SHP77 (cell line): ENCODE measurements at regions not wholly inside any gene's neighbourhood (a gene's known extent, or its start where the extent isn't known, plus 50 kb on each side); places are given as distances from the start of the nearest gene placed in this dataset.
"Not testable (repeated sequence)": the region's sequence is repeated elsewhere in the genome, so short reads cannot be mapped to it uniquely, and the experiment has no call there.

Source experiments
- DNase-seq, 2 experiments: peaks; one replicate each; lab custom pipeline; 2025; lab: John Stamatoyannopoulos, UW

DNA sequence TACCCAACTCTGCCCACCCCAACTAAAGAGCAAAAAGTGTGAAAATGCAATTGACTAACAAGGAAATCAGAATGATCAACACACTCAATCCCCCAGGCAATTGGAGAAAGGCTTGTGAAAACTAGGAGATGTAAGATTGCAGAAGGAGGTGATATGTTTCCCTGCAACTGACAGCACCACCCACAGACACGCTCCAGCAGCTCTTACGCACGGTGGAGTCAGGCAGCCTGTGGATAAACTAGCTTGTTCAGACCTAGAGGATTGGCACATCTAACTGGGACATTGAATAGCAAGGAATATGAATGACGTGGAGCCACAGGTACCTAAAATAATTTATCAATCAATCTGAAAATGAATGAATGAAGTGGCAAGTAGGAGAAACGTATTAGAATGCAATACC is 125.7 kb upstream of the MYO3A start:
- no peak for DNase-seq

DNA sequence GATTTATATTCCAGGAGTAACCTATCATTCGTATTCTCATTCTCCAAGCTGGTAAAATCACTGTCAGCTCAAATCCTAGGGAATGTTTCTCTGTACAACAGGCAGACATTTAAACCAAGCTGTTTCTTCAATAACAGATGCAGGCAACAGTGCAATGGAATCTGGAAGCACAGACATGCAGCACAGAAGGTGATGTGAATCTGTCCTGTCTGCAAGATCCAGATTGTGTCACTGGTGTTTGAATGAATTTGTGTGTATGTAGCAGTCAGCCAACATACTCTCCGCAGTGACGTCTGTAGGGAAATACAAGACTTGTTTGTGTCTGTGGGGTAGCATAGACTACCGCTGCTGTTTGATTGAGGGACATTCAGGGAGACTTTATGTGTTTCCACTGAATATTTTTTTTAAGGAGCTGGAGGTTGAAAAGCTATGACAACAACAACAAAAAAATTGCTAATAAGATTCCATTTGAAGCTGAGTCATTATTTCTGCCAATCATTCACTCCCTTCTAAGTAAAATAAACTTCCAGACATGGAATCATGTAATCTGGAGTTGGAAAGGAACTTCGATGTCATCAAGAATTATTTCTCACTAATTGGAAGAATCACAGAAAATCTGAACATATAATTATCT is 122.9 kb upstream of the MYO3A start:
- DNase-seq: no peak

DNA sequence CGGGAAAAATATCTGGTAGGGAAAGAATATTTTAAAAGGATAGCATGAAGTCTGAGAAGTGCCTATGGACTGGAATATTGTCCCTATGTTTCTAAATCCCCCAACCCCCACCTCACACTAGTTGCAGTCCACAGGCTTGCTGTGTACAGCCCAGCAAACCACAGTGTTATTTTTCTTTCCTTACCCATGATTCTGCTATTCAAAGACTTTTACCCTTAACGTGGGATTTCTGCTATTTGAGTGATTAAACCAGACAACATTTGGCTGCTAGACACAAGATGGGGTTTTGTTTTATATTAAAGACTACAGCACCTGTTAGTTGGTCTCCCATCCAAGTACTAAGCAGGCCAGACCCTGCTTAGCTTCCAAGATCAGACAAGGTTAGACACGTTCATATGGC is 120.5 kb upstream of the MYO3A start:
- no peak for DNase-seq

DNA sequence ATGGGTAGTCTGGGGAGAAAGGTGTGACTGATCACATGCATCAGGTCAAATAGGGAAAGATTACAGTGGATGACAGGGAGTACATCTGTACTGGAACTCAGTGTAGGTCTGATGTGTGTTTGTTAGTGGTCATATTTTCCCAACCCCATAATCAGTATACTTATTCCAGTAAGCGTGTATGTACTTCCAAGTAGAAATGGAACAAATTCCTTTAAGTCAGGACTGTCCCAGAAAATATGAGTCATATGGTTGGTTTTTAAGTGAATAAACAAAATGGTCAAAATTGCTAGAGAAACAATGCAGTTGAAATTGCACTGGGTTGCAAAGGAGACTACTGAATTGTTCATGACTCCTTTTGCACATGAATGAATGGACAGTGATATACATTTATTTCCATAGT is 118.8 kb upstream of the MYO3A start:
- no peak for DNase-seq

DNA sequence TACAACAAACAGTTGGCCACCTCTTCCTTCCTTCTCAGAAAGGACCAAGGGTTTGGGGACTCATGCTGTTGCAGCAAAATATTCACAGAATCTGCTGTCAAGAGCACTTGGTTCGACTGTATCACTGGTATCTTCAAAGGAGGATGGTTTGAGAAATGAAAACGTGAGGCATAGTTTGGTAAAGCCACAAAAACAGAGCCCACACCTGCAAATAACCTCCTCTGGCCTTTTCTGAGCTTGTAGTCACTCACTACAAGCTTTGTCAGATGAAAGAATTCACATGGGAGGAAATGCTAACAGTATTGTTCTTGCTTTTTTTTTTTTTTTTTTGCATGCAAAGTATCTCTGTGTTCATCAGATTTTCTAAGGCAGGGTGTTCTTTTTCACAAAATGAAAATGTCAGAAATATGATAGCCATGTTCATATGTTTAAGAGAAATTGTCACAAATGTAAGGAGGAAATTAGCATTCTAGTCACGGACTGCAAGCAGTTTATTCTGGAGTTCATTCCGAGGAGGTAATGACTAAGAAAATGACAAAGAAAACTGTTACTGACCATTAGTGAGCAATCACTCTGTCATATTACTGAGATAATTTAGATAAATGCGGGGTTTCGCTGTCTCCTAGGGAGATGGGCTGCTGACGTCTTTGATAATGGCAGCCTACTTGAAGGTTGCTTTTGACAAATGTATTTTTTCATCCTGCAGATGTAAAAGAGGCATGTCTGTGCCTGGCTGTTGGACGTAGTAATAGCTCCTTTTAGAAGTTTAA is 117.8 kb upstream of the MYO3A start:
- DNase-seq: no peak

DNA sequence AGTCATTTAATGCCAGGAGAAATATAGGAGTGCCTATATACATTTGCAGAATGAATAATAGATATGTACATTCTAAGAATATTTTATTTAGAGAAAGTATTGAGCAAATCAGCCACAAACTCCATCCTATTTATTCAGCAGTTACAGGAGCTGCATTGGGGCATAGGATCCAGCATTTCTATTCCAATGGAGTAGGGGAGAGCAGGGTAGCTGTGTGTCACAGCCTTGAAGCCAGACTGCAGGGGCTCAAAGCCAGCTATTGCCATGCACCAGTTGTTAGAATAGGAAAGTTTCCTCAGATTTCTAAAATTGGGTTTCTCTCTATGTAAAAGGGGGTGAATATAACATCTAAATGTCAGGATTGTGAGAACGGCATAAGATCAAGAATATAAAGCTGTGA is 116.8 kb upstream of the MYO3A start:
- DNase-seq: no peak

DNA sequence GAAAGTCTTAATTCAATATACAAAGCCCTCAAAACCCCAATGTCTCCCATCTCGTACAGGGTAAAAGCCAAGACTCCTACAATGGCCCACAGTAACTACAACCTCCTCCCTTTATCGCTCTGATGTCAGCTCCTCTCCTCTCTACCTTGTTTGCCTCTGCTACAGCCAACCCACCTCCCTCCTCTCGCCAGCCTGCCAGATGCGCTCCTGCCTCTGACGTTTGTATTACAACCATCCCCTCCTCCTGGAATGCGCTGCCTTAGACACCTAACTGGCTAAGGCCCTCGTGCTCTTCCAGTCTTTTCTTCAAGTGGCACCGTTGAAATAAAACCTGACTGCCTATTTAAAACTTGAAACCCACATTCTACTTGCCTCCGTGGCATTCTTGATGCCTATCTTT is 115.3 kb upstream of the MYO3A start:
- DNase-seq: peak in 1 of 2 experiments; percentile 8

DNA sequence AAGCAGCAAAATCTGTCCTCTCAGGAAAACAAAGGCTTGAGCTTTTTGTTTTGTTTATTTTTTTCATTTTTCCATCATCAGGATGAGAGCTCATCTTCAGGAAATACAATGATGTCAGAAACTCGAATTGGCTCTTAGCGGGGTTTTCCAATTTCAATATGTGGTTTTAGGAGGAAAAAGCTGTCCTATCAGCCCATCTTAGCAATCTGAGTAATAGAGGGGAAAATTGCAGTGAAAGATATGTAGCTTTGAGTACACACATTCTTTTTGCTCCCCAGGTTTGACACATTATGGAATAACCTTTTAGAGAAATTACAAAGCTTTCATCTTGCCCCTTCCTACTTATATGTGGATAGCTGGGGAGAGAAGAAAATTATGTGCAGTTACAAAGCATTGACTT is 113.6 kb upstream of the MYO3A start:
- DNase-seq: no peak

DNA sequence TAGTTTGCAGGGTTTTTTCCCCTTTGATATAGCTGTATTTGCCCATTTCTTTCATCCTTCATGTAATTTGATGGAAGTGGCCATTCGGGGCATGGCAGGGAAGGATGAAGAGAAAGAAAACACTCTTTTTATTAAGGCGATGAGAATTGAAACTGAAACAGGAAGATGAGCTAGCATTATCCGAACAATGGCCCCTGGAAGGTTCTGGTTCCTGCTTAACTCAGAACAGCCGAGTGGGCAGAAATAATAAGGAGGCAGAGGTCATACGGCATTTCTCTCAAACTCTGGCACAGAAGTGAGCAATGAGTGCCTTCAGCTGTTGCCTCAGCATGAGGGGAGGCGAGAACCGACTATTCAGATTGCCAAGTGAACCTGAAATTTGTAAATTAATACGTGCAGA is 113.2 kb upstream of the MYO3A start:
- DNase-seq: no peak

DNA sequence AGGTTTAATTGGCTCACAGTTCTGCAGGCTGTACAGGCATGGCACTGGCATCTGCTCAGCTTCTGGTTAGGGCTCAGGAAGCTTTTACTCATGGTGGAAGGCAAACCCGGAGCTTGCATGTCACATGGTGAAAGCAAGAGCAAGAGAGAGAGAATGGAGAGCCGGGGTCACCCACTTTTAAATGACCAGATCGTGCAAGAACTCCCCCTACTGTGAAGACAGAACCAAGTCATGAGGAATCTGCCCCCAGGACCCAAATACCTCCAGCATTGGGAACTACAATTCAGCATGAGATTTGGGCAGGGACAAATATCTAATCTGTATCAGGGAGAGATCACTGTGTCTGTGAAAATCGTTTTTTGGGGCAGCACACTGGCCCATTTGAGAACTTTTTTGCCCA is 110.0 kb upstream of the MYO3A start:
- no peak for DNase-seq

DNA sequence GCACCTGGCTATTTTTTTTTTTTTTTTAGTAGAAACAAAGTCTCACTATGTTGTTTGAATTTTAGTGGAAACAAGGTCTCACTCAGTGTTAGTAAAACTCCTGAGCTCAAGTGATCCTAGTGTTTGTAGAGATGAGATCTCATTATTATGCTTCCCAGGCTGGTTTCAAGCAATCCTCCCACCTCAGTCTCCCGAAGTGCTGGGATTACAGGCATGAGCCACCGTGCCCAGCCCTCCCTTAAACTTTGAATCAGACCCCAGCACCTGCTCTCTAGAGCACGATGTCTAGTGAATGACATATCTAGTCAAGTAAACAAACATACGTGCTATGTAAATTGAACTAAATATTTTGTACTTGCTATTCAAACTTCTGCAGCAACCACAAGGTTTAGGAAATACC is 105.6 kb upstream of the MYO3A start:
- peak in 1 of 2 experiments; percentile 25 for DNase-seq

DNA sequence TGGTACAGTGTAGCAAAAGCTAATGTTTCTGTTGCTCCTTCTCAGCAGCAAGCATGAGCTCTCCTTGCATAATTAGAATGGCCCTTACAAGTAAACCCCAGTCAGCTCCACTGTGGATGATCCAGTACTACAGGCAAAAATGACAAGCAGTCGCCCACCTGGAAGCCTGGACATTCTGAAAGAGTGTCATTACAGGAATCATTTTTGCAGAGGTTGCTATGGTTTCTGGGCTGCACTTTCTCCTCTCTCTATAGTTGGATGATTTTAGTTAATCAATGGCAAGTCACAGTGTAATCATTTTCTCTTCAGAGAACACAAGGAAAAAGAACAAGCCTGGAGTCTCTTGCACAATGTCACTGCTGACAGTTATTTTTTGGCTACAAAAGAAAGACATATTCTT is 102.9 kb upstream of the MYO3A start:
- DNase-seq: no peak

DNA sequence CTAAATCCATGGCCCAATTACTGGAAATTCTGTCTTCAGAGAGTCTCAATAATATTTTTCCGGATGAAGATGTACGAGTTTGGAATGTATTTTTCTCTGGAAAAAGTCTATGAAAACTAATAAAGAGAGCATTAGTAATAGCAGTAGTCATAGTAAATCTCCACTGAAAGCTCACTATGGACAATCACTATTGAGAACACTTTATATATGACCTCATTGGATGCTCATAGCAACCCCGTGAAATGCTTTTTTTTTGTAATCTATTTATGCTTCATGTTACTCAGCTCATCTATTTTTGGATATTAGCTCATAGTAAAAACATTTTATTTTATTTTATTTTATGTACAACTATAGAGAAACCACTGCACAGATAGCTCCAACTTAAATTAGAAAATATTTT is 94.3 kb upstream of the MYO3A start:
- DNase-seq: no peak

DNA sequence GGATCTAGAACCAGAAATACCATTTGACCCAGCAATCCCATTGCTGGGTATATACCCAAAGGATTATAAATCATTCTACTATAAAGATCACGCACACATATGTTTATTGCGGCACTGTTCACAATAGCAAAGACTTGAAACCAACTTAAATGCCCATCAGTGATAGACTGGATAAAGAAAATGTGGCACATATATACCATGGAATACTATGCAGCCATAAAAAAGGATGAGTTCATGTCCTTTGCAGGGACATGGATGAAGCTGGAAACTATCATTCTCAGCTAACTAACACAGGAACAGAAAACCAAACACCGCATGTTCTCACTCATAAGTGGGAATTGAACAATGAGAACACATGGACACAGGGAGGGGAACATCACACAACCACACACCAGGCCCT is 93.2 kb upstream of the MYO3A start:
- DNase-seq: not testable (repeated sequence)

DNA sequence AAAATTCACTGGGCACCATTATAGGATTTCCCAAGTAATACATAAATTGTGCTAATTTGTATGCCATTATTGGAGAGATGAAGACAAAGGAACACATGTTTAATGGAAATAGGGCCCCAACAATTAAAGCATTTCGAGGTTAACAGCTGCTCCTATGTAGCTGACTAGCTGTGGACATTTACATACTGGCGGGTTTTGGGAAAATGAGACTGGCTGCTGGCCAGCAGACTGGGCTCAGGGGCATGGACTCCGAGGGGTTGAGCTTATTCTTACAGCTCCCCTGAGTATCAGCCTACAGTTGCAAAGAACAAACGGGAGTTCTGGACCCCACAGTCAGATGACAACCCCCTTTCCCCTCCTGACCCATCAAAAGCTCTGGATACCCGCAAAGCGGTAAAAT is 91.9 kb upstream of the MYO3A start:
- no peak for DNase-seq

DNA sequence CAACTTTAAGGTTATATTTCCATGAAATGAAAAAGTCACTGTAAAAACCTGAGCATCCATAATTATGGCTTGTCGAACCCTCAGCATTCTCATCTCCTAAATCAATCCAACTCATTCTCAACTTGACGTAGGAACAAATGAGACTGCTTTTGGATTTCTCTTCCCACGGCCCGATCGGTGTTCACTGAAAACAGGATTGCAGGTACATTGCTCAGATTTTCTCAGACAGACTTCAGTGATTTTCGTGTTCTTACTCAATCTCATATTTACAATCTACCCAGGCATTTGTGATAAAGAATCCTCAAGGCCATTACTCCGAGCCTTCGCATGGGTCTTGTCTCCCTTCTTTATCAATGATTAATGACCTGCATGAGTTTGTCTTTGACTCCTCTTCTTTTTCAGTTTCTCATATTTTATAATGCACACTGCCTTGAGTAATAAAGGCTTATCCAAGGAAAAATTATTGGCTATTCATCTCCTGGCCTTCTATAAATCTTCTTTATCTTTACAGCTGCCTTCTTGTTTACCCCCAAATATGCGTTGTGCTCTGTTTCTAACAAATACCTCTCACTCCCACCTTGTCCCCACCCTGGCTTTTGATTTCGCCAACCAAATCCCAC is 90.4 kb upstream of the MYO3A start:
- DNase-seq: no peak

DNA sequence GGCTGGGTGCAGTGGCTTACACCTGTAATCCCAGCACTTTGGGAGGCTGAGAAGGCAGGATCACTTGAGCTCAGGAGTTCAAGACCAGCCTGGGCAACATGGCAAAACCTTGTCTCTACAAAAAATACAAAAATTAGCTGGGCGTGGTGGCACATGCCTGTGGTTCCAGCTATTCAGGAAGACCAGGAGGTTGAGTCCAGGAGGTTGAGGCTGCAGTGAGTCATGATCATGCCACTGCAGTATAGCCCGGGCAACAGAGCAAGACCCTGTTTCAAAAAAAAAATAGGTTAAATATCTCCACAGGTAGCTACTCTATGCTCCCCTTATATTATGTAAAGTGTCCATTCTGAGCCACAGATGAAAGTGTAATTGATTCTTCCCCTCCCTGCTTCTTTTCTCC is 89.3 kb upstream of the MYO3A start:
- not testable (repeated sequence) for DNase-seq

DNA sequence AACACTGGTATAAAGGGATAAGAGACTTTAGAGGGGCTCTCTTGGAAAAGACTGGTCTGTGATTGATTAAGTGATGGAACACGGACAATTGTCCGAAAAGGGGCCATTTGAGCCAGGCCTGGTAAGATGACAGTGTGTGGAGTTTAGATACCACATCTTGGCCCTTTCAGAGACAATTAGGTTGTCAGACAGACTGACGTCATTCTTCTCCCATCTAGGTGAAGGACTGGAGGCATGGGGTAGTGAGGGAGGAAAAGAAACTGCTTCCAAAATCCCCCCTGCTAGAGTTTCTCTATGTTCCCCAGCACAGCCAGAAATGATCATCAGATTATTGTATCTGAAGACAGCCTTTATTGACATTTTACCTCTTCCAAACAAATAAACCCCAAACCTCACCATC is 84.8 kb upstream of the MYO3A start:
- DNase-seq: no peak

DNA sequence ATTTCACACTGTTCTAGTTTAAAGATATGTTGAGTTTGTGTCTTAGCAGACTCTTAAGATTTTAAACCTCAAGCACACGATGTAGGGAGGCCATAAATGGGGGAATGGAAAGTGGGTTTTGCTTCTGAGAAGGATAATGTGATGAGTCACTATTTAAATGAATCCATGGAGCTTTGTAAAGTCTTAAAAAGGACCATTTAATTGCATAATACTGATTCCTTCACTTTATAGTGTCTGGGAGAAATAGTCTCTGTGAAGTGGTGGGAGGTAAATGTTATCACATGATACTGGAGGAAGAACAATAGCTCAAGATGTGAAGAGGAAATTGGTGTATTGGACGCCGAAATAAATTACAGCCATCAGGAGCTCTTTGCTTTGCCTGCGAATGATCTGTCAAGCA is 84.0 kb upstream of the MYO3A start:
- DNase-seq: no peak

DNA sequence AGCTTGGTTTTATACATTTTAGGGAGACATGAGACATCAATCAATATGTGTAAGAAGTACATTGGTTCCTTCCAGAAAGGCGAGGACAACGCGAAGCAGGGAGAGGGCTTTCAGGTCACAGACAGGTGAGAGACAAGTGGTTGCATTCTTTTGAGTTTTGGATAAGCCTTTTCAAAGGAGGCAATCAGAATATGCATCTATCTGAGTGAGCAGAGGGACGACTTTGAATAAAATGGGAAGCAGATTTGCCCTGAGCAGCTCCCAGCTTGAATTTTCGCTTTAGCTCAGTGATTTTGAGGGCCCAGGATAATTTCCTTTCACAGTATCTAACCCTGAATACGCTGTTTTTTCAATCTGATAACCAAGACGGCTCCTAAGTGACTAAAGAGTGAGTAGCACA is 82.5 kb upstream of the MYO3A start:
- no peak for DNase-seq

DNA sequence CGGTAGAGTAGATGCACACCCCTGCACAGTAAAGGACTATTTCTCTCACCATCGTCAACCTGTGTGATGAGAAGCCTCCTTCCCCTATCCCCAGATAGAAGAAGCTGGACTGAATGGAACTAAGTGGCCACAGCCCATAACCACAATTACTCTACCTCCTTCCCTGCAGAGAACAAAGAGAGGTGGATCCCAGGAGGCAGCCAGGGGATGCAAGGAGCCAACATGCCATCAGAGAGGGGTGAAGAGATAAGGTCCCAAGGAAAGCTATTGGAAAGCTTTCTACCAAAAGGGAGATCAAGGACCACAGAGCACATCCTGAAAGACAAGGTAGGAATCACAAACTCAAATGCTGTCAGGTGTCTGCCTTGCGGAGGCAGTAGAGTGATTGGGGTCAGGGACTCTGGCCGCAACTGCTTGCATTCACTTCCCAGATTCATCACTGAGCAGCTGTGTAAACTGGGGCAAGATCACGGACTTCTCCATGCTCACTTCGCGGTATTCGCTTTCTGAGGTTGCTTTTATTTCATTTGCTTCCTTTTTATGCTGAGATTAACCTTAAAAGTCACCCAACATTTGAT is 81.6 kb upstream of the MYO3A start:
- peak; percentile 16 to 25 for DNase-seq

DNA sequence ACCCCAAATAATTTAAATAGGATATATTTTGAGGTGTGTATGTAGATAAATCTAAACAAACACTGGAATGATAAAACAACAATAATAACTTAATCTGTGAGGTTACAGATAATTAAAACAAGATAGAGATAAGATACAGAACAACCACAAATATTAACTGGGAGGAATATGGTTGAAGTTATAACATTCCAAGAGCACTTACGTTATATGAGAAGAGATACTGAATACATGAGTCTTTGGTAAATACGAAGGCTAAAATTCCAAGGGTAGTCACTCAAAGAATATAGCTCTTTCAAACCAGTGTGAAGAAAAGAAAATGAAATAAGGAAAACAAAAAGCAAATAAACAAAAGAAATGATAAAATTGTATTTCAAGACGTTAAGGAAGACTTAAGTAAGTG is 76.0 kb upstream of the MYO3A start:
- DNase-seq: no peak

DNA sequence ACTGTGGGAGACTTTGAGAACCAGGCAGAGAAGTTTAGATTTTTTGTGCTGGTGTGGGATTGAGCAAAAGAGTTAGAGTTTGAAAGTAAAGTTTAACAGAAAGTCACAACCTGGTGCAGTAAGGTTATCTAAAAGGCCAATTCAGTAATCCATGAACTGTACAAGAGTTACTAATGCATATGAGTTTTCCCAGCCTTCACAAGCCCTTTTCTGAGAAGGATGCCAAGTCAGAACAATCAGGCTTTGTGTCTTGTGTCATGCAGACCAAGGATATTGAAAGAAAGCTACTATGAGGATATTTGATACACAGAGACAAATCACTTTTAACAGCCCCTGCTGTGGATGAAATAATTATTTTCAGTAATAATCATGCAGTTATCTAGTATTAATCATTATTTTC is 68.8 kb upstream of the MYO3A start:
- DNase-seq: no peak
